Fibroblast of skin of right quadriceps (primary cell): ENCODE measurements at regions not wholly inside any gene's neighbourhood (a gene's known extent, or its start where the extent isn't known, plus 50 kb on each side); places are given as distances from the start of the nearest gene placed in this dataset.
A peak's percentile ranks its signal among the peaks of the same experiment; 100 is the strongest.

Source experiments
- DNase-seq: peaks from one replicate; pipeline ENCODE4 v3.0.0-alpha.2; 2013

GRCh38 chr5:5708367-5708919 is 286.0 kb downstream of the ICE1 start:
- DNase-seq = no peak

- no peak for DNase-seq
Observed at GRCh38 chr5:5705010-5705409, 282.5 kb downstream of the ICE1 start.

- DNase-seq = no peak
Observed at GRCh38 chr5:5704352-5704751, 281.9 kb downstream of the ICE1 start.

- no peak for DNase-seq
Observed at GRCh38 chr5:5702934-5703333, 280.5 kb downstream of the ICE1 start.

GRCh38 chr5:5700549-5700948 is 278.1 kb downstream of the ICE1 start:
- DNase-seq = no peak

- no peak for DNase-seq
Observed at GRCh38 chr5:5699062-5699461, 276.6 kb downstream of the ICE1 start.

- DNase-seq = no peak
Observed at GRCh38 chr5:5695266-5695665, 272.8 kb downstream of the ICE1 start.

- no peak for DNase-seq
Observed at GRCh38 chr5:5688925-5689310, 266.4 kb downstream of the ICE1 start.

- DNase-seq = no peak
Observed at GRCh38 chr5:5688194-5688924, 265.9 kb downstream of the ICE1 start.

GRCh38 chr5:5687113-5687512 is 264.6 kb downstream of the ICE1 start:
- no peak for DNase-seq

GRCh38 chr5:5686356-5686755 is 263.9 kb downstream of the ICE1 start:
- no peak for DNase-seq

- no peak for DNase-seq
Observed at GRCh38 chr5:5685737-5686136, 263.3 kb downstream of the ICE1 start.

GRCh38 chr5:5683174-5683573 is 260.7 kb downstream of the ICE1 start:
- DNase-seq = no peak

- DNase-seq = no peak
Observed at GRCh38 chr5:5678909-5679308, 256.4 kb downstream of the ICE1 start.

GRCh38 chr5:5677738-5678137 is 255.3 kb downstream of the ICE1 start:
- no peak for DNase-seq

GRCh38 chr5:5676218-5676617 is 253.7 kb downstream of the ICE1 start:
- DNase-seq = no peak

GRCh38 chr5:5675511-5675910 is 253.0 kb downstream of the ICE1 start:
- no peak for DNase-seq

GRCh38 chr5:5671823-5672222 is 249.3 kb downstream of the ICE1 start:
- no peak for DNase-seq

- DNase-seq = no peak
Observed at GRCh38 chr5:5667136-5667554, 244.7 kb downstream of the ICE1 start.

- no peak for DNase-seq
Observed at GRCh38 chr5:5666369-5666768, 243.9 kb downstream of the ICE1 start.

GRCh38 chr5:5666076-5666365 is 243.5 kb downstream of the ICE1 start:
- no peak for DNase-seq

GRCh38 chr5:5665225-5666075 is 243.0 kb downstream of the ICE1 start:
- DNase-seq = no peak

GRCh38 chr5:5658889-5659465 is 236.5 kb downstream of the ICE1 start:
- no peak for DNase-seq

GRCh38 chr5:5658226-5658625 is 235.7 kb downstream of the ICE1 start:
- peak; percentile 29 for DNase-seq
